NCI-H146 treated with DMSO at 0.1 percent for 48 hours (cell line): ENCODE measurements at regions not wholly inside any gene's neighbourhood (a gene's known extent, or its start where the extent isn't known, plus 50 kb on each side); places are given as distances from the start of the nearest gene placed in this dataset.
A peak's percentile ranks its signal among the peaks of the same experiment; 100 is the strongest.

Experiments
- DNase-seq: peaks from one replicate; lab custom pipeline; 2025; ENCODE audit not compliant: unreplicated experiment; lab: John Stamatoyannopoulos, UW

DNA sequence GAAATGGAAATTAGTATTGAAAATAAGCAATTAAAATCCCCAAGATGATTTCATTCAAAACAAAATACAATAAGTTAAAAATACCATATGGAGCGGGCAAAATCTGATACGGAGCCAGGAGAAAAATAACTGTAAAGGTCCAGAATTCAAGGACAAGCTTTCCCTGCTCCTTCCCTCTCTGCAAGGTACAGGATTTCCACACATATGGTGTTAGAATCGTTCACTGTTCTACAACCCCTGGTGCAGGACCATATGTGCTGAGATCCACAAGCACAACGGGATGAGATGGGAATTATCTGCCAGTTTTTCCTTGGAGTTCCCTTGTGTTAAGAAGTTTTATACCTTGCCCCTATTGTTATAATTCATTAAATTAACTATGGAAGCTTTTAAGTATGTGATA is 94.7 kb upstream of the DMAC1 start:
- DNase-seq = no peak

- DNase-seq = no peak
These were observed 93.4 kb upstream of the DMAC1 start for GRCh38 chr9:7892975-7893374.

DNA sequence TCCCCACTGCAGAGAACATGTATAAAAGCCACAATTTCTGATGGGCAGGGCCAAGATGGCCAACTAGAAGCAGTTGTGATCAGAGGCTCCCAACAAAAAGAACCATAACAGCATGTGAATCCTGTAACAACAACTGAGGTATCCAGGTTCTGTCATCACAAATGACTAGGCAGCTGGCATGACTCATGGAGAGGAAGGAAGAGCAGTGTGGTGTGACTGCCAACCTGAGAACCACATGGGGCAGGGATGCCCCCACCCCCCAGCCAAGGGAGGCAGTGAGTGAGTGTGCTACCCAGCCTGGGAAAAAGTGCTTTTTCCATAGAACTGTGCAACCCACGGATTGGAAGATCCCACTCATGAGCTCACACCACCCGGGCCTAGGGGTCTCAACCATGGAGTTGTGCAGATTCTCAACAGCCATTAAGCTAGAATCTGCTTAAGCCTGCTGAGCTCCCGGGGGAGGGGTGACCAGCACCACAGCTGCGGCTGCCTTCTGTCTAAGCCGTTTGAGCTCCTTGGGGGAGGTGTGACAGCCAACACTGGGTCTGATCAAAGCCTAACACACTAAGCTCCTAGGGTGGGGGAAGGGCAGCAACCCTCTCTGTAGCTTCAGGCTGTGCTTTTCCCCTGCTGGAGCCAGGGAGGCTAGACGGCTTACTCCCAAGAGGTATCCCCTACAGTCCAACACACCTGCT is 80.1 kb upstream of the DMAC1 start:
- no peak for DNase-seq

GRCh38 chr9:7871977-7872730 is 72.6 kb upstream of the DMAC1 start:
- no peak for DNase-seq

DNA sequence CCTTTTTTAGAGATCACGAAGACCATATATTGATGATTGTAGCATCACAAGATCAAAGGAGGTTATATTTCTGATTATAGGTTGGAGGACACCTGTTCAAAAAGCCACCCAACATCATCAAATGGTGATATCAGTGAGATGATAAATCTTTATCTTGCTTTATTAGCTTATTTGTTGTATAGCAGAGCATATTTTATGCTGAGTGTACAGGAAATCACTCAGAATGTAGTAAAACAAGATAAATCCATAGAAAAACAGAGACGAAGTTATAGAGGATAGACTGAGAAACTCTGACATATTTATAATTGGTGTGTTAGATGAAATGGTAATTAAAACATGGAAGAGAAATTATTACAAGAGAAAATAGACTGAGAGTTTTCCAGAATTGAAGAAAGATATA is 69.8 kb upstream of the DMAC1 start:
- no peak for DNase-seq

DNA sequence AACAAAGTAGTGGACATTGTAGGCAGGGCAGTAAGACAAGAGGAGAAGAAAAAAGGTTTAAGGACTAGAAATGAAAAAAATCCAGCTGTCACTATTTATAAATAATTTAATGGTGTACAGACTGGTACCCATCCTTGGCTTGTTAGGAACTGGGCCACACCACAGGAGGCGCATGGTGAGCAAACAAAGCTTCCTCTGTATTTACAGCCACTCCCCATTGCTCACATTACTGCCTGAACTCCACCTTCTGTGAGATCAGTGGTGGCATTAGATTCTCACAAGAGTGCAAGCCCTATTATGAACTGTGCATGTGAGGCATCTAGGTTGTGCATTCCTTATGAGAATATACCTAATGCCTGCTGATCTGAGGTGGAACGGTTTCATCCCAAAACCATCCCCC is 62.6 kb upstream of the DMAC1 start:
- peak; percentile 27 for DNase-seq

GRCh38 chr9:7861086-7861485 is 61.5 kb upstream of the DMAC1 start:
- no peak for DNase-seq

DNA sequence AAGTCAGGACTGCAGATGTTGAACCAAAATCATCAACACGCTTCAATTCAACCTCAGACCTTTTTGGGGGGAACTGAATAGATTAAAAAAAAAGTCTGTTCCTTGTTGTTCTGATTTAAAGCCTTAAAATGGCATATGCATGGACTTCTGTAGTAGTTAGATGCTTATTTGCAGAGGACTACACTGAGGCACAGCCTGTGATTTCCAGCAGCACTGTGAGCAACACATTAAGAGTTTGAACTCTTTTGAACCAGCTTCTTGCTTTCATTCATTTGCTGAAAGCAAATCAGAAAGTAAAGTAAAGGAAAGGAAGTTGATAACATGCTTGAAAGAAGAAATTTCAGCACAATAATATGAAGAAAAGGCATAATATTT is 60.7 kb upstream of the DMAC1 start:
- no peak for DNase-seq

DNA sequence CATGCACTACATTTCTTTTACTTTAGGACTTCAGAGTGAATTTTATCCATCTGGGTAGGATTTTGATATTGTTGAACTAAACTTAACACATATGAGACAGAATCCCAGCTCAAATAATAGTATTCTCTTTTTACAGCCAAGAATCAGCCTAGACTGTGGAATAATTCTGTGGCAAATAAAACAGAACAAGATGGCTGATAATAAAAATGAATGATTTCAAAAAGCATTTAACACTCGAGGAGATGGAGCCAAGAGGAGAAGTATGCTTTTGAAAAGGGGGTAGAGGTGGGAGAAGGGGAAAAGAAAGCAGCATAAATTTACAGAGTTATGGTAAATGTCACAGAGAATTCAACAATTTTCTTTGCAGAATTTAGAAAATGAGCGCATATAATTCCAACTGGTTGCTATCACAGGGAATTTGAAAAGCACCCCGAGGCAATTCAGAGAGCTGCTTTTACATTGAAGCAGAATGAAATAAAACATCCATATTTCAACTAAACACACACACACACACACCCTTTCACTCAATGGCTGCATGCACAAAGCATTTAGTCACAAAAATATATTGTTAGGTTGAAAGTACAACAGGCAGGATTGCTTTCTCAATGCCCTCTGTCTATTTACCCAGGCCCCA is 60.2 kb upstream of the DMAC1 start:
- DNase-seq = no peak

GRCh38 chr9:7858166-7858565 is 58.6 kb upstream of the DMAC1 start:
- no peak for DNase-seq

DNA sequence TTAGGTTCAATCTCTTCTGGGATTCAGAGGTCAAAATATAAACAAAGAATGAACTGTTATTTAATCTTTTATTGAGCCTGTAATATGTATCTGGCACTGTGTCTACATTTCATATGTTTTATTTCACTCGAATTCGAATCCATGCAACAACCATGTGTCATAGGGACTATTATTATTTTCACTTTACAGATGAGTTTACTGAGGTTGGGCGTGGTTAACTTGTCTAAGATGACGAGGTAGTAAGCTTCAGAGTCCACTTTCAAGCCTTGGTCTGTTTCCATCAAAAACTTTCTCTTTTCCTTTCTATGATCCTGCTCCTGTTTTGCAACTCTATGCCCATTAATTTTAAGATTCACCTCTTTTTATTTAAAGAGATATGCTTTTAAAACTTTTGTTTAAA is 55.2 kb upstream of the DMAC1 start:
- no peak for DNase-seq
